Activated CD4-positive, alpha-beta T cell treated with anti-CD3 and anti-CD28 coated beads for 36 hours (primary cell): ENCODE measurements at regions not wholly inside any gene's neighbourhood (a gene's known extent, or its start where the extent isn't known, plus 50 kb on each side); places are given as distances from the start of the nearest gene placed in this dataset.
"Not testable (repeated sequence)": the region's sequence is repeated elsewhere in the genome, so short reads cannot be mapped to it uniquely, and the experiment has no call there.

Experiments
- ATAC-seq: fragments of 200-7000 bp; cut with Tn5 transposase; one replicate; pipeline ENCODE4 v1.10.0; 2021; ENCODE audit warnings: mild to moderate bottlenecking, moderate library complexity
- CTCF ChIA-PET: fragments of 350-600 bp; sonication (Branson Sonifier 250); formaldehyde crosslinking; loops from one replicate; lab custom pipeline; 2021; ENCODE audit warnings: antibody characterized with exemption; lab: Charles Lee
- POLR2A ChIA-PET: fragments of 350-600 bp; sonication (Branson Sonifier 250); formaldehyde crosslinking; loops from one replicate; lab custom pipeline; 2021; ENCODE audit warnings: antibody characterized with exemption, inconsistent platforms; lab: Charles Lee
- DNase-seq: peaks from one replicate; pipeline ENCODE4 v3.0.0-alpha.2; 2020
- H3K27ac Mint-ChIP-seq: one replicate; pipeline ENCODE4 v1.8.0; 2021; ENCODE audit warnings: mixed read lengths
- H3K27me3 Mint-ChIP-seq: one replicate; pipeline ENCODE4 v1.8.0; 2021; ENCODE audit warnings: mixed read lengths
- H3K36me3 Mint-ChIP-seq: one replicate; pipeline ENCODE4 v1.8.0; 2021; ENCODE audit warnings: low read depth, mixed read lengths
- H3K4me1 Mint-ChIP-seq: one replicate; pipeline ENCODE4 v1.8.0; 2021; ENCODE audit warnings: mixed read lengths
- H3K4me3 Mint-ChIP-seq: one replicate; pipeline ENCODE4 v1.8.0; 2021; ENCODE audit warnings: mild to moderate bottlenecking, moderate library complexity, mixed read lengths
- H3K9me3 Mint-ChIP-seq: one replicate; pipeline ENCODE4 v1.8.0; 2021; ENCODE audit warnings: low read depth, mixed read lengths
- intact Hi-C, 2 experiments: fragments of 100-400 bp; cut with DNase I in 1 of 2; cut with micrococcal nuclease in 1 of 2; formaldehyde crosslinking; loops; one replicate each; pipeline versions ENCODE4 v1.14.2 to v1.15.1; 2022 to 2024; cut with DNase I, micrococcal nuclease

DNA sequence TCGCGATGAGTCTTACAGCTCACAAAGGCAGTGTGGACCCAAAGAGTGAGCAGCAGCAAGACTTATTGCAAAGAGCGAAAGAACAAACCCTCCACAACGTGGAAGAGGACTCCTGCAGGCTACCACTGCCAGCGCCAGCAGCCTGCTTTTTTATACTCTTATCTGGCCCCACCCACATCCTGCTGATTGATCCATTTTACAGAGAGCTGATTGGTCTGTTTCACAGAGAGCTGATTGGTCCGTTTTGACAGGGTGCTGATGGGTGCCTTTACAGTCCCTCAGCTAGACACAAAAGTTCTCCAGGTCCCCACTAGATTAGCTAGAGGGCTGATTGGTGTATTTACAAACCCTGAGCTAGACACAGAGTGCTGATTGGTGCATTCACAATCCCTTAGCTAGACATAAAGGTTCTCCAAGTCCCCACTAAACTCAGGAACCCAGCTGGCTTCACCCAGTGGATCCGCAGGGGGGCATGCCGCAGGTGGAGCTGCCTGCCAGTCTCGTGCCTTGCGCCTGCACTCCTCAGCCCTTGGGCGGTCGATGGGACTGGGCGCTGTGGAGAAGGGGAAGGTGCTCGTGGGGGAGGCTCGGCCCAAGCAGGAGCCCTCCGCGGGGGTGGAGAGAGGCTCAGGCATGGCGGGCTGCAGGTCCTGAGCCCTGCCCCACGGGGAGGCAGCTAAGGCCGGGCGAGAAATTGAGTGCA, 75.7 kb downstream of the QDPR start:
- H3K27ac Mint-ChIP-seq, POLR2A ChIA-PET, intact Hi-C loops, H3K4me3 Mint-ChIP-seq, H3K4me1 Mint-ChIP-seq, H3K9me3 Mint-ChIP-seq, DNase-seq, H3K27me3 Mint-ChIP-seq, ATAC-seq, H3K36me3 Mint-ChIP-seq: not testable (repeated sequence)
- CTCF ChIA-PET = interaction anchor here (1.0 kb wide), 1 partner anchor 112 kb away, joined by 3 read pairs; no protein-coding TSS in a partner anchor

DNA sequence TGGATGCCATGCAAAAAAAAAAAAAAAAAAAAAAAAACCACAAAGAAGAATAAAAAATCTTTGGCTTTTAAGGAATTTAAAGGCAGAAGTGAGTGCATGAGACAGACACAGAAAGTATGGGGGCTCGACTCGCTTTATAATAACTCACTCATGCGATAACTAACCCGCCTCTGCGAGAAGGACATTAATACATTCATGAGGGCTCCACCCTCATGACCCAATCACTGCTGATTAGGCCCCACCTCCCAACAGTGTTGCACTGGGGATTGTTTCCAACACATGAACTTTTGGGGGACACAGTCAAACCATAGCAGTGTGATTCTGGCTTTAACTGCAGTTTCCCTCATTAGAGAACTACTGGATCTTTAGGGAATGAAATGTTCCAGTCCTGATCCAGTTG, 78.1 kb downstream of the QDPR start:
- DNase-seq (no peak), ATAC-seq (no peak)
- Mint-ChIP-seq H3K36me3 (no peaks in the 10 kb centered on the region), H3K4me1 (no peaks in the 10 kb centered on the region), H3K9me3 (no peaks in the 10 kb centered on the region), H3K4me3 (no peak overlapping the region), H3K27me3 (peaks cover 2% of the 10 kb centered on the region), H3K27ac (no peak overlapping the region)
- intact Hi-C loops = no loop called here
- CTCF ChIA-PET = no interaction called here
- POLR2A ChIA-PET = no interaction called here

DNA sequence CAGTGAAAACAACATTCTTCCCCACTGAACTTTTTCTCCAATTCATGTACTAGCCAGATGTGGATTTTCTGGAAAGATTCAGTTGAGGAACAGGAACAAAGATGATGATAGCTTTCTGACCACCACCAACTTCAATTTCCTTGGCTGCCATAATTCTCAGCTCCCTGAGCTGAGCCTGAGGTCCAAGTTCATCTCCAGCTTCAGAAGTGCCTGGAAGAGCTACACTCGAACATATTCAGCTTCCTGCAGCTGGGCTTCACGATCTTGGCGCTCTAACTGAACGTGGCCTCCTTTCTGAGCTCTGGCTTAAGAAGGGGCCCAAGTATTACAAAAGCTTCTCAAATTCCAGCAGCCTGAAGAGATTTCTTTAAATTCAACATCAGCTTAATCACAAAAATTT, 83.9 kb downstream of the QDPR start:
- ChIA-PET CTCF (interaction anchor here (0.6 to 1.4 kb wide), 3 partner anchors 20 to 45 kb away, joined by 3 to 6 read pairs (median 3); no protein-coding TSS in a partner anchor), POLR2A (no interaction called here)
- Mint-ChIP-seq H3K4me3 (no peak overlapping the region), H3K36me3 (no peaks in the 10 kb centered on the region), H3K4me1 (no peaks in the 10 kb centered on the region), H3K9me3 (no peaks in the 10 kb centered on the region), H3K27me3 (no peaks in the 10 kb centered on the region), H3K27ac (no peak overlapping the region)
- no peak for DNase-seq
- intact Hi-C loops = no loop called here
- no peak for ATAC-seq

GRCh38 chr4:17426222-17426621, 85.7 kb downstream of the QDPR start:
- no peak for DNase-seq
- CTCF ChIA-PET = no interaction called here
- POLR2A ChIA-PET = no interaction called here
- intact Hi-C loops = no loop called here
- H3K27me3 Mint-ChIP-seq = no peaks in the 10 kb centered on the region
- H3K36me3 Mint-ChIP-seq = no peaks in the 10 kb centered on the region
- no peaks in the 10 kb centered on the region for H3K9me3 Mint-ChIP-seq
- no peaks in the 10 kb centered on the region for H3K4me1 Mint-ChIP-seq
- H3K27ac Mint-ChIP-seq = no peak overlapping the region
- ATAC-seq = no peak
- no peak overlapping the region for H3K4me3 Mint-ChIP-seq

DNA sequence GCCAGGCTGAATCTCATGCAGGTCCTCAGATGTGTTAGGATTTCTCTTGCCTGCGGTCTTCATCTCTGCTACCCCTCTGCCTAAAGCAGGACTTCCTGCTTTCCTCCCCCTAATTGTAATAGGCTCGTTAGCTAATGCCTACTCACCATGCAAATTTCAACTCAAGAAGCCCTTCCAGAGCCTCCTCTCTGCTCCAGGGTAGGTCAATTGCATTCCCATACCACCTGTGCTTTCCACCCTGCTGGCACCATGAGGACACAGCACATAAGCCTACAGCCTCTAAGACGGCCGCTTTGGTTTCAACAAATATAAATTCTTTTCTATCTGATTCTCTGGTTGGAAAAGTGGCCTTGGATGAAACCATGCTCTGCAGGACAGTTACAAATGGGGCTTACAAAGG, 93.9 kb downstream of the QDPR start:
- POLR2A ChIA-PET = no interaction called here

DNA sequence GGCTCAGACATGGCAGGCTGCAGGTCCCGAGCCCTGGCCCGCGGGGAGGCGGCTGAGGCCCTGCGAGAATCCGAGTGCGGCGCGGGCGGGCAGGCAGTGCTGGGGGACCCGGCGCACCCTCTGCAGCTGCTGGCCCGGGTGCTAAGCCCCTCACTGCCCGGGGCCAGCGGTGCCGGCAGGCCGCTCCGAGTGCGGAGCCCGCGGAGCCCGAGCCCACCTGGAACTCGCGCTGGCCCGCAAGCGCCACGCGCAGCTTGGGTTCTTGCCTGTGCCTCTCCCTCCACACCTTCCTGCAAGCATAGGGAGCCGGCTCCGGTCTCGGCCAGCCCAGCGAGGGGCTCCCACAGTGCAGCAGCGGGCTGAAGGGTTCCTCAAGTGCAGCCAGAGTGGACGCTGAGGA, 97.5 kb downstream of the QDPR start:
- ChIA-PET CTCF (no interaction called here), POLR2A (interaction anchor here (0.6 kb wide), 1 partner anchor 429 kb away, joined by 3 read pairs; no protein-coding TSS in a partner anchor)
- H3K4me1 Mint-ChIP-seq = no peaks in the 10 kb centered on the region
- no peaks in the 10 kb centered on the region for H3K36me3 Mint-ChIP-seq
- no peak overlapping the region for H3K4me3 Mint-ChIP-seq
- H3K9me3 Mint-ChIP-seq = peaks cover 11% of the 10 kb centered on the region
- H3K27me3 Mint-ChIP-seq = peaks cover 6% of the 10 kb centered on the region
- H3K27ac Mint-ChIP-seq = no peak overlapping the region
- ATAC-seq = no peak
- intact Hi-C loops = no loop called here
- no peak for DNase-seq

More for the DNA sequence above, 93.9 kb downstream of the QDPR start:
- no peak for DNase-seq
- Mint-ChIP-seq H3K36me3 (no peaks in the 10 kb centered on the region), H3K27me3 (peaks cover 9% of the 10 kb centered on the region), H3K4me3 (no peak overlapping the region), H3K27ac (no peak overlapping the region), H3K9me3 (peaks cover 8% of the 10 kb centered on the region), H3K4me1 (no peaks in the 10 kb centered on the region)
- intact Hi-C loops = no loop called here
- no peak for ATAC-seq
- CTCF ChIA-PET = no interaction called here

DNA sequence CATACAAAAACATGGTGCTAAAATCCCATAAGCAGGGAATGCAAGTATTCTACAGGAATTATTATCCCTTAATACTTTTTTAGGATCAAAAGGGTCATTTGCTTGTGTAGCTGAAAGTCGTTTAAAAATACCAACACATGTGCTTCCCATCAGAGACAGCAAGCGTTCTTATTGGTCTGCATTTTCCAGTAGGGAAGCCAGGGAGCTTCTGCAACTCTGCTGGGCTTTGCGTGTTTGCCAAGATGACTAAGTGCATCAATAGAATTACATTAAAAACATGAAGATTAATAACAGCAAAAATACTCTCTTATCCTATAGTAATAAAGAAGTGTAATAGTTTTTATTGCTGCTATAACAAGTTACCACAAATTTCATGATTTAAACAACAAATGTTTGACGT, 111.2 kb downstream of the QDPR start:
- H3K36me3 Mint-ChIP-seq = no peaks in the 10 kb centered on the region

DNA sequence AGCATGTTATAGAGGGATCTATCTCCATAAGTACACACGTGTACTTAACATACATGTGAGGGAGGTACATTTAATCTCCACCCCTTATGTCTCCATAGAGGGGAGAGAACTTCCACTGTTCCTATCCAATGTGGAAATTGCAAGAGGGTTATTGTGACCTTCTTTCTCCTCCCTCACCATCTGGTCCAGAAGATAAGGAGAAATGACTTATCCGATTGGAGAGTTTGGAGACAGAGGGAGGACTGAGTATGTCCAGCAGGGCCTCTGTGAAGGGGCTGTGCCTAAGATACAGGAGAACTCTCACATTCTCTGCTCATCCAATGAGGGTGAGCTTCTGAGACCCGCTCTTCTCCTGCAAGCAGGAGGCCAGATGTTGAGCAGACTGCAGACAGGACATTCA, 113.1 kb downstream of the QDPR start:
- ChIA-PET CTCF (no interaction called here), POLR2A (no interaction called here)
- Mint-ChIP-seq H3K9me3 (no peaks in the 10 kb centered on the region), H3K4me1 (no peaks in the 10 kb centered on the region), H3K27me3 (peaks cover 2% of the 10 kb centered on the region), H3K36me3 (no peaks in the 10 kb centered on the region), H3K27ac (no peak overlapping the region), H3K4me3 (no peak overlapping the region)
- ATAC-seq = no peak
- intact Hi-C loops = no loop called here
- DNase-seq = no peak

More for the DNA sequence above, 111.2 kb downstream of the QDPR start:
- ChIA-PET POLR2A (no interaction called here), CTCF (no interaction called here)
- Mint-ChIP-seq H3K4me1 (no peaks in the 10 kb centered on the region), H3K27ac (no peak overlapping the region), H3K27me3 (peaks cover 2% of the 10 kb centered on the region), H3K4me3 (no peak overlapping the region), H3K9me3 (no peaks in the 10 kb centered on the region)
- intact Hi-C loops = no loop called here
- no peak for DNase-seq
- ATAC-seq = no peak

- no peaks in the 10 kb centered on the region for H3K9me3 Mint-ChIP-seq
- ATAC-seq = no peak
- no peak overlapping the region for H3K4me3 Mint-ChIP-seq
- H3K36me3 Mint-ChIP-seq = no peaks in the 10 kb centered on the region
- intact Hi-C loops = no loop called here
- CTCF ChIA-PET = interaction anchor here (0.8 kb wide), 1 partner anchor 50 kb away, joined by 3 read pairs; no protein-coding TSS in a partner anchor
- DNase-seq = no peak
- no peak overlapping the region for H3K27ac Mint-ChIP-seq
- no peaks in the 10 kb centered on the region for H3K4me1 Mint-ChIP-seq
- H3K27me3 Mint-ChIP-seq = peaks cover 2% of the 10 kb centered on the region
- POLR2A ChIA-PET = no interaction called here
These were observed 113.9 kb downstream of the QDPR start for GRCh38 chr4:17398035-17398434.

GRCh38 chr4:17397611-17398010, 114.3 kb downstream of the QDPR start:
- Mint-ChIP-seq H3K9me3 (no peaks in the 10 kb centered on the region), H3K27ac (no peak overlapping the region), H3K27me3 (peaks cover 2% of the 10 kb centered on the region), H3K4me3 (no peak overlapping the region), H3K36me3 (no peaks in the 10 kb centered on the region), H3K4me1 (no peaks in the 10 kb centered on the region)
- intact Hi-C loops = no loop called here
- no peak for ATAC-seq
- ChIA-PET POLR2A (no interaction called here), CTCF (interaction anchor here (0.8 kb wide), 1 partner anchor 50 kb away, joined by 3 read pairs; no protein-coding TSS in a partner anchor)
- no peak for DNase-seq

- intact Hi-C loops = no loop called here
- no peaks in the 10 kb centered on the region for H3K36me3 Mint-ChIP-seq
- H3K4me3 Mint-ChIP-seq = no peak overlapping the region
- no peak overlapping the region for H3K27ac Mint-ChIP-seq
- peaks cover 8% of the 10 kb centered on the region for H3K4me1 Mint-ChIP-seq
- ATAC-seq = peak; percentile 58
- CTCF ChIA-PET = interaction anchor here (0.7 kb wide), 1 partner anchor 9 kb away, joined by 3 read pairs; no protein-coding TSS in a partner anchor
- H3K27me3 Mint-ChIP-seq = no peaks in the 10 kb centered on the region
- POLR2A ChIA-PET = no interaction called here
- peak; percentile 8 for DNase-seq
- H3K9me3 Mint-ChIP-seq = no peaks in the 10 kb centered on the region
These were observed 126.5 kb downstream of the QDPR start for GRCh38 chr4:17385403-17385802.

DNA sequence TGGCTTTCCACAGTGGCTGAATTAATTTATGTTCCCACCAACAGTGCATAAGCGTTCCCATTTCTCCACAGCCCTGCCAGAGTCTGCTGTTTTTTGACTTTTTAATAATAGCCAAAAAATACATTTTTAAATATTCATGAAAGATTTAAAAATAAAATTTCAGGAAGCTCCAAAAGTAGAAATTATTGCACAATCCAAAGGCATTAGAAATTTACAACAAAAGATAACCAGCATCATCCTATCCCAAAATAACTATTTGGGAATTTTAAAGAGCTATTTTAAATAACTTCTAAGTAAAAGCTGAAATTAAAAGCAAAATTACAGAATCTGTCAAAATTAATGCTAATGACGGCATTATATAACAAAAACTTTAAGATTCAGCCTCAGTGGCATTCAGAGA, 131.5 kb downstream of the QDPR start:
- CTCF ChIA-PET = interaction anchor here (0.5 to 1.7 kb wide), 4 partner anchors 55 to 616 kb away, joined by 3 read pairs; no protein-coding TSS in a partner anchor
- intact Hi-C loops = no loop called here
- POLR2A ChIA-PET = no interaction called here
- DNase-seq = no peak
- H3K27me3 Mint-ChIP-seq = no peaks in the 10 kb centered on the region
- no peaks in the 10 kb centered on the region for H3K36me3 Mint-ChIP-seq
- no peak overlapping the region for H3K4me3 Mint-ChIP-seq
- ATAC-seq = no peak
- no peak overlapping the region for H3K27ac Mint-ChIP-seq
- peaks cover 5% of the 10 kb centered on the region for H3K4me1 Mint-ChIP-seq
- no peaks in the 10 kb centered on the region for H3K9me3 Mint-ChIP-seq
